Adrenal gland (tissue), 9 donors: ENCODE measurements at regions not wholly inside any gene's neighbourhood (a gene's known extent, or its start where the extent isn't known, plus 50 kb on each side); places are given as distances from the start of the nearest gene placed in this dataset.

ENCODE experiments used
- DNase-seq, 7 donors: peaks; one replicate each; pipeline ENCODE4 v3.0.0-alpha.2; 2019 to 2020
- H3K27ac ChIP-seq, 5 donors: fragments of 200-600 bp; sonication (generic) in 4 of 5; 1 replicate in 3 of 5; 2 replicates in 2 of 5; pipeline versions ENCODE4 v1.5.1 to v1.8.0; 2016 to 2020; ENCODE audit warnings: mild to moderate bottlenecking in 1 of 5
- H3K27me3 ChIP-seq: fragments of 200-600 bp; 2 replicates; pipeline ENCODE4 v1.8.0; 2021
- H3K36me3 ChIP-seq, 2 donors: fragments of 200-600 bp; replicated peaks in 1 of 2; 1 replicate in 1 of 2; 2 replicates in 1 of 2; pipeline versions ENCODE4 v1.5.1 to v1.8.0; 2018 to 2022
- H3K4me1 ChIP-seq, 2 donors: fragments of 200-600 bp; replicated peaks in 1 of 2; 1 replicate in 1 of 2; 2 replicates in 1 of 2; pipeline versions ENCODE4 v1.5.1 to v1.8.0; 2018 to 2021
- H3K4me3 ChIP-seq, 4 donors: fragments of 200-600 bp; sonication (generic) in 3 of 4; one replicate each; pipeline ENCODE4 v1.5.1; 2016 to 2018
- H3K9me3 ChIP-seq, 3 donors: fragments of 200-600 bp; sonication (generic) in 1 of 3; replicated peaks in 1 of 3; 1 replicate in 2 of 3; 2 replicates in 1 of 3; pipeline versions ENCODE4 v1.5.1 to v1.8.0; 2016 to 2021
- POLR2A ChIP-seq, 2 donors: fragments of 450-650 bp; IDR thresholded peaks; one replicate each; pipeline ENCODE4 v1.6.1; 2017; ENCODE audit warnings: antibody characterized with exemption in 2 of 2, mild to moderate bottlenecking in 2 of 2, moderate library complexity in 1 of 2
- WGBS, 4 donors: extraction: QIAGEN DNeasy Blood & Tissue Kit in 2 of 4; methylation state at CpG; one replicate each; pipeline versions ENCODE4 v1.1.5 to v1.1.7; 2013 to 2017; 5-methylcytosine and 5-hydroxymethylcytosine counted together
- intact Hi-C, 2 donors: fragments of 100-400 bp; cut with DNase I; formaldehyde crosslinking; loops; one replicate each; pipeline versions ENCODE4 v1.14.1 to v1.15.0; 2022 to 2023
- TF ChIP-seq, protein P1 (sequence below), 6 experiments: fragments of 450-650 bp in 4 of 6; fragments of 200-600 bp in 2 of 6; sonication (generic) in 1 of 6; IDR thresholded peaks; 1 replicate in 5 of 6; 2 replicates in 1 of 6; pipeline versions ENCODE4 v1.5.1 to v1.8.0; 2016 to 2021; ENCODE audit warnings: antibody characterized with exemption in 6 of 6, mild to moderate bottlenecking in 2 of 6, moderate library complexity in 1 of 6
- donor health status: healthy with polysubstance abuse.
- donor health status: Bipolar disorder and iron deficiency.
- donor health status: DM: yes; HTN: yes; CAD: no.
- donor health status: DM: no; HTN: no; CAD: no.
- donor health status: DM: no; HTN: no; CAD: no.

DNA sequence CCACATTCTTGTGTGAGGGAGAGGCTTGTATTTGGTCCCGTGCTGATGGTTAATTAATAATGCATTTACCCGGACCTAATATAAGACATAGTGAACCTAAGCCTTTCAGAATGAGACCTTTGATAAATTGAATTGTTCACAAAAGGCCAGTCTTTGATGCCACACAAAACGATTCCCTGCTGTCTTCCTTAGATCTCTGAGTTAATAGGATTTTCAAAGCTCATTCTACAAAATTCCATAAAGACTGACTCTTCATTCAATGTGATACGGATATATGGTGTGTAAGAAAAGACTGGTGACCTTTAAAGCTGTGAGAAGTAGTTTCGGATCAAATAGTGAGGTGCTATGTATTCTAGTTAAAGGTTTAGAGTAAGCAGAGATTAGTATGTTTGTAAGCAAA is 254.3 kb downstream of the PDHA2 start:
- 79 to 85% (median 82%) methylated on average over 5 of the region's 5 CpGs for WGBS, 4 donors
- Histone ChIP-seq H3K4me3 (no peak overlapping the region), H3K27ac (no peak overlapping the region), H3K9me3 (no peaks in the 10 kb centered on the region), H3K27me3 (no peaks in the 10 kb centered on the region), H3K4me1 (no peaks in the 10 kb centered on the region), H3K36me3 (no peaks in the 10 kb centered on the region)
- DNase-seq, result no peak
- intact Hi-C loops, result no loop called here
- TF ChIP-seq, protein P1, sequence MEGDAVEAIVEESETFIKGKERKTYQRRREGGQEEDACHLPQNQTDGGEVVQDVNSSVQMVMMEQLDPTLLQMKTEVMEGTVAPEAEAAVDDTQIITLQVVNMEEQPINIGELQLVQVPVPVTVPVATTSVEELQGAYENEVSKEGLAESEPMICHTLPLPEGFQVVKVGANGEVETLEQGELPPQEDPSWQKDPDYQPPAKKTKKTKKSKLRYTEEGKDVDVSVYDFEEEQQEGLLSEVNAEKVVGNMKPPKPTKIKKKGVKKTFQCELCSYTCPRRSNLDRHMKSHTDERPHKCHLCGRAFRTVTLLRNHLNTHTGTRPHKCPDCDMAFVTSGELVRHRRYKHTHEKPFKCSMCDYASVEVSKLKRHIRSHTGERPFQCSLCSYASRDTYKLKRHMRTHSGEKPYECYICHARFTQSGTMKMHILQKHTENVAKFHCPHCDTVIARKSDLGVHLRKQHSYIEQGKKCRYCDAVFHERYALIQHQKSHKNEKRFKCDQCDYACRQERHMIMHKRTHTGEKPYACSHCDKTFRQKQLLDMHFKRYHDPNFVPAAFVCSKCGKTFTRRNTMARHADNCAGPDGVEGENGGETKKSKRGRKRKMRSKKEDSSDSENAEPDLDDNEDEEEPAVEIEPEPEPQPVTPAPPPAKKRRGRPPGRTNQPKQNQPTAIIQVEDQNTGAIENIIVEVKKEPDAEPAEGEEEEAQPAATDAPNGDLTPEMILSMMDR (IDR thresholded peaks at IDR 0.05), result no peak
- no peak for TF ChIP-seq POLR2A (IDR thresholded peaks at IDR 0.05)

- TF ChIP-seq POLR2A (IDR thresholded peaks at IDR 0.05), result no peak
- TF ChIP-seq, protein P1 (IDR thresholded peaks at IDR 0.05), result no peak
- Histone ChIP-seq H3K4me3 (no peak overlapping the region), H3K27ac (no peak overlapping the region), H3K4me1 (no peaks in the 10 kb centered on the region), H3K27me3 (no peaks in the 10 kb centered on the region), H3K9me3 (no peaks in the 10 kb centered on the region), H3K36me3 (no peaks in the 10 kb centered on the region)
- 82 to 89% (median 86%) methylated on average over 7 of the region's 7 CpGs for WGBS, 4 donors
- no peak for DNase-seq
- intact Hi-C loops, result no loop called here
These were observed 257.2 kb downstream of the PDHA2 start for GRCh38 chr4:96097040-96097607.

- Histone ChIP-seq H3K4me3 (no peak overlapping the region), H3K4me1 (no peaks in the 10 kb centered on the region), H3K27ac (no peak overlapping the region), H3K27me3 (no peaks in the 10 kb centered on the region), H3K36me3 (no peaks in the 10 kb centered on the region), H3K9me3 (no peaks in the 10 kb centered on the region)
- 45 to 52% (median 49%) methylated on average over 1 of the region's 1 CpG for WGBS, 4 donors
- intact Hi-C loops, result no loop called here
- TF ChIP-seq, protein P1 (IDR thresholded peaks at IDR 0.05), result no peak
- no peak for TF ChIP-seq POLR2A (IDR thresholded peaks at IDR 0.05)
- DNase-seq, result no peak
These were observed 257.8 kb downstream of the PDHA2 start for GRCh38 chr4:96097693-96098092.

- Histone ChIP-seq H3K36me3 (no peaks in the 10 kb centered on the region), H3K4me3 (no peak overlapping the region), H3K9me3 (no peaks in the 10 kb centered on the region), H3K4me1 (no peaks in the 10 kb centered on the region), H3K27ac (no peak overlapping the region), H3K27me3 (no peaks in the 10 kb centered on the region)
- TF ChIP-seq, protein P1 (IDR thresholded peaks at IDR 0.05), result no peak
- TF ChIP-seq POLR2A (IDR thresholded peaks at IDR 0.05), result no peak
- WGBS, 4 donors, result 32 to 61% (median 43%) methylated on average over 1 of the region's 1 CpG
- intact Hi-C loops, result no loop called here
- DNase-seq, result no peak
These were observed 259.1 kb downstream of the PDHA2 start for GRCh38 chr4:96099031-96099430.
